Panc1 (cell line): ENCODE measurements at regions not wholly inside any gene's neighbourhood (a gene's known extent, or its start where the extent isn't known, plus 50 kb on each side); places are given as distances from the start of the nearest gene placed in this dataset.

Experiments
- ATAC-seq: fragments of 200-7000 bp; cut with Tn5 transposase; 2 replicates; pipeline ENCODE4 v1.9.1; 2020; ENCODE audit warnings: mild to moderate bottlenecking, moderate library complexity
- BruUV-seq: library from RNA; stranded (reverse); fragments of 400-500 nt; replicated peaks from 2 replicates; lab custom pipeline; 2021; lab: Mats Ljungman, UMichigan
- CTCF ChIA-PET: fragments of 300-600 bp; sonication (Branson Sonifier 250); formaldehyde crosslinking; loops from one replicate; lab custom pipeline; 2022; ENCODE audit warnings: antibody characterized with exemption; lab: Charles Lee
- POLR2A ChIA-PET: fragments of 300-600 bp; sonication (Branson Sonifier 250); formaldehyde crosslinking; loops from one replicate; lab custom pipeline; 2022; ENCODE audit warnings: antibody characterized with exemption; lab: Charles Lee
- DNase-seq: peaks from one replicate; pipeline ENCODE4 v3.0.0-alpha.2; 2010; ENCODE audit warnings: low read depth, low spot score
- H3K27ac ChIP-seq: 2 replicates; pipeline ENCODE4 v1.5.1; 2011; ENCODE audit warnings: mild to moderate bottlenecking, low read length, inconsistent platforms
- H3K27me3 ChIP-seq: fragments of 200-500 bp; sonication (Bioruptor generic); 2 replicates; pipeline ENCODE4 v1.6.0; 2014; ENCODE audit warnings: low read length, inconsistent platforms; ENCODE audit not compliant: control insufficient read depth, insufficient read depth
- H3K36me3 ChIP-seq: fragments of 200-500 bp; sonication (Bioruptor generic); 2 replicates; pipeline ENCODE4 v1.5.1; 2014; ENCODE audit warnings: inconsistent platforms, mild to moderate bottlenecking, low read length, moderate library complexity; ENCODE audit not compliant: control insufficient read depth, insufficient read depth
- H3K4me1 ChIP-seq: 2 replicates; pipeline ENCODE4 v1.5.1; 2011; ENCODE audit warnings: inconsistent platforms, mild to moderate bottlenecking, low read length, moderate library complexity; ENCODE audit not compliant: control insufficient read depth, insufficient read depth
- H3K4me3 ChIP-seq, 2 experiments: 2 replicates each; pipeline ENCODE4 v1.5.1; 2011 to 2012; ENCODE audit warnings: low read depth in 2 of 2, low read length in 2 of 2, mild to moderate bottlenecking in 2 of 2, inconsistent platforms in 1 of 2, moderate library complexity in 1 of 2
- H3K9me3 ChIP-seq: fragments of 200-500 bp; sonication (Bioruptor generic); 2 replicates; pipeline ENCODE4 v1.5.1; 2014; ENCODE audit warnings: low read depth, mild to moderate bottlenecking, inconsistent platforms, low read length, moderate library complexity; ENCODE audit not compliant: control insufficient read depth, insufficient read depth
- POLR2AphosphoS5 ChIP-seq: IDR thresholded peaks from 2 replicates; pipeline ENCODE4 v1.6.1; 2012; ENCODE audit warnings: mild to moderate bottlenecking, low read depth, low read length, moderate library complexity
- SIN3A ChIP-seq: IDR thresholded peaks from 2 replicates; pipeline ENCODE4 v1.6.1; 2012; ENCODE audit warnings: low read depth, mild to moderate bottlenecking, low read length, moderate library complexity, borderline replicate concordance; ENCODE audit not compliant: insufficient read depth
- TCF7L2 ChIP-seq: IDR thresholded peaks from 2 replicates; pipeline ENCODE4 v1.6.1; 2011; ENCODE audit warnings: mild to moderate bottlenecking, low read depth, low read length, inconsistent platforms
- in situ Hi-C: cut with HindIII; loops from 2 replicates; pipeline ENCODE4 v1.10.0; 2016; ENCODE audit warnings: low sequenced_read_pairs, low pct_unique_long_range_greater_than_20kb
- intact Hi-C: fragments of 100-400 bp; cut with micrococcal nuclease; formaldehyde crosslinking; loops from one replicate; pipeline ENCODE4 v1.10.0; 2022; ENCODE audit not compliant: unreplicated experiment
- TF ChIP-seq, protein P1 (sequence below): fragments of 450-650 bp; IDR thresholded peaks from 2 replicates; pipeline ENCODE4 v1.5.1; 2017; ENCODE audit warnings: mild to moderate bottlenecking
- TF ChIP-seq, protein P2 (sequence below), 2 experiments: IDR thresholded peaks; 2 replicates each; pipeline ENCODE4 v1.6.1; 2011 to 2012; ENCODE audit warnings: low read depth in 2 of 2, control low read depth in 1 of 2, low read length in 1 of 2, mild to moderate bottlenecking in 1 of 2, moderate library complexity in 1 of 2; ENCODE audit not compliant: insufficient read depth in 1 of 2

DNA sequence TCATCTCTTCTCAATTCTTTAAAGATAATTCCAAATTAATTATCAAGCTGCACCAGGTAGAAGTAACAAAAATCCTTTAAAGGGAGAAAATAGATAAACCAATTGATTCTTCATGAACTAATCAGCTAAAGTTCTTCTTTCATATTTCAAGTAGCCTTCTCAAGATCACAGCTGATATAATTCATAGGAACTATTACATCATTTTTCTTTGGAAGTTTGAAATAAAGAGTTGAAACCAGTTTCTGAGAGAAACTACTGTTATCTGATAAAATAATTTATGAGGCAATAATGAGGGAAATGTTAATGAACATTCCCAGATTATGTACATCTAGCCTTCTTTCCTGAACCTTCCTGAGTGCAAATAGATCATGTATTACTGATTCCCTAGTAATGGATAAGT, 484.9 kb downstream of the METTL4 start:
- H3K27me3 ChIP-seq, result no peaks in the 10 kb centered on the region
- DNase-seq (no peak), ATAC-seq (no peak)
- TF ChIP-seq, protein P1, sequence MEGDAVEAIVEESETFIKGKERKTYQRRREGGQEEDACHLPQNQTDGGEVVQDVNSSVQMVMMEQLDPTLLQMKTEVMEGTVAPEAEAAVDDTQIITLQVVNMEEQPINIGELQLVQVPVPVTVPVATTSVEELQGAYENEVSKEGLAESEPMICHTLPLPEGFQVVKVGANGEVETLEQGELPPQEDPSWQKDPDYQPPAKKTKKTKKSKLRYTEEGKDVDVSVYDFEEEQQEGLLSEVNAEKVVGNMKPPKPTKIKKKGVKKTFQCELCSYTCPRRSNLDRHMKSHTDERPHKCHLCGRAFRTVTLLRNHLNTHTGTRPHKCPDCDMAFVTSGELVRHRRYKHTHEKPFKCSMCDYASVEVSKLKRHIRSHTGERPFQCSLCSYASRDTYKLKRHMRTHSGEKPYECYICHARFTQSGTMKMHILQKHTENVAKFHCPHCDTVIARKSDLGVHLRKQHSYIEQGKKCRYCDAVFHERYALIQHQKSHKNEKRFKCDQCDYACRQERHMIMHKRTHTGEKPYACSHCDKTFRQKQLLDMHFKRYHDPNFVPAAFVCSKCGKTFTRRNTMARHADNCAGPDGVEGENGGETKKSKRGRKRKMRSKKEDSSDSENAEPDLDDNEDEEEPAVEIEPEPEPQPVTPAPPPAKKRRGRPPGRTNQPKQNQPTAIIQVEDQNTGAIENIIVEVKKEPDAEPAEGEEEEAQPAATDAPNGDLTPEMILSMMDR, result no peak
- no peak for TF ChIP-seq TCF7L2
- TF ChIP-seq, protein P2, sequence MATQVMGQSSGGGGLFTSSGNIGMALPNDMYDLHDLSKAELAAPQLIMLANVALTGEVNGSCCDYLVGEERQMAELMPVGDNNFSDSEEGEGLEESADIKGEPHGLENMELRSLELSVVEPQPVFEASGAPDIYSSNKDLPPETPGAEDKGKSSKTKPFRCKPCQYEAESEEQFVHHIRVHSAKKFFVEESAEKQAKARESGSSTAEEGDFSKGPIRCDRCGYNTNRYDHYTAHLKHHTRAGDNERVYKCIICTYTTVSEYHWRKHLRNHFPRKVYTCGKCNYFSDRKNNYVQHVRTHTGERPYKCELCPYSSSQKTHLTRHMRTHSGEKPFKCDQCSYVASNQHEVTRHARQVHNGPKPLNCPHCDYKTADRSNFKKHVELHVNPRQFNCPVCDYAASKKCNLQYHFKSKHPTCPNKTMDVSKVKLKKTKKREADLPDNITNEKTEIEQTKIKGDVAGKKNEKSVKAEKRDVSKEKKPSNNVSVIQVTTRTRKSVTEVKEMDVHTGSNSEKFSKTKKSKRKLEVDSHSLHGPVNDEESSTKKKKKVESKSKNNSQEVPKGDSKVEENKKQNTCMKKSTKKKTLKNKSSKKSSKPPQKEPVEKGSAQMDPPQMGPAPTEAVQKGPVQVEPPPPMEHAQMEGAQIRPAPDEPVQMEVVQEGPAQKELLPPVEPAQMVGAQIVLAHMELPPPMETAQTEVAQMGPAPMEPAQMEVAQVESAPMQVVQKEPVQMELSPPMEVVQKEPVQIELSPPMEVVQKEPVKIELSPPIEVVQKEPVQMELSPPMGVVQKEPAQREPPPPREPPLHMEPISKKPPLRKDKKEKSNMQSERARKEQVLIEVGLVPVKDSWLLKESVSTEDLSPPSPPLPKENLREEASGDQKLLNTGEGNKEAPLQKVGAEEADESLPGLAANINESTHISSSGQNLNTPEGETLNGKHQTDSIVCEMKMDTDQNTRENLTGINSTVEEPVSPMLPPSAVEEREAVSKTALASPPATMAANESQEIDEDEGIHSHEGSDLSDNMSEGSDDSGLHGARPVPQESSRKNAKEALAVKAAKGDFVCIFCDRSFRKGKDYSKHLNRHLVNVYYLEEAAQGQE (IDR thresholded peaks at IDR 0.05; ENCODE audit: insufficient read depth in 1 of 2, low read depth in 2 of 2, low read length in 1 of 2), result no peak
- TF ChIP-seq SIN3A, result no peak
- no peaks in the 10 kb centered on the region for H3K36me3 ChIP-seq
- no peak overlapping the region for H3K27ac ChIP-seq
- ChIA-PET POLR2A (no interaction called here), CTCF (interaction anchor here (0.6 kb wide), 1 partner anchor 19 kb away, joined by 6 read pairs; no protein-coding TSS in a partner anchor)
- H3K4me3 ChIP-seq, result no peak overlapping the region
- in situ Hi-C loops (no loop called here), intact Hi-C loops (no loop called here)
- no peaks in the 10 kb centered on the region for H3K4me1 ChIP-seq
- BruUV-seq, result no TSS peak
- H3K9me3 ChIP-seq, result no peaks in the 10 kb centered on the region

DNA sequence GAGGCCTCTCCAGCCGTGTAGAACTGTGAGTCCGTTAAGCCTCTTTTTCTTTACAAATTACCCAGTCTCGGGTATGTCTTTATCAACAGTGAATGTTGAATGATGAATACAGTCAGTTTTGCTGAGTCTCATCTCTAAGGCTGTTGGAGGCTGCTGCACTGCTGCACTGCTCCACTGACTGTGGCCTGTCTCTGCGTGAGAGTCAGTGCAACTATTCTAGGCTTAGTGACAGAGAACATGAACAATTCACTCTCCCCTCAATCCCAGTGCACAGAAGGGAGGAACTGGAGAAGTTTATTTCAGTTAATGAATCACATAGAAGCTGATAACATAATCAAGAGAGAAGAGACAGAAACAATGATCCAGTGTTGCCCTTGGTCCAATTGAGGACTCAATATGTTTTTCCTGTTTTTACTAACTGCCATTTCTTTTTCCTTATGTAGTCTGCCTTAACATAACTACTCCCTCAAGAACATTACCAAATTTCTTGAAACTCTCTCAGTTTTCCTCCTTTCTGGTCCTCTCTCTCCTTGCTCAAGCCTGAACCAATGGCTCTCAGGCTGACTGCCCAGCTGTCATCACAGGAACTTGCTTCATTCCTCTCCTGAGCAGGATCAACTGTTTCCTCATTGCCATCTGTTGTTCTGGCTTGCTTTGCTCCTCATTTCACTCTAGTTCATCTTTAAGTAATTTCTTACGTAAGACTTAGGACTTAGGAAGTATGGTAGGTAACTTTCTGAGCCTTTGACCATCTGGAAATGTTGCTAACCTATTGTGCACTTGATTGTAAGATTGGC, 483.2 kb downstream of the METTL4 start:
- Histone ChIP-seq H3K27me3 (no peaks in the 10 kb centered on the region), H3K27ac (no peak overlapping the region), H3K36me3 (no peaks in the 10 kb centered on the region), H3K9me3 (no peaks in the 10 kb centered on the region), H3K4me3 (no peak overlapping the region), H3K4me1 (no peaks in the 10 kb centered on the region)
- ATAC-seq (no peak), DNase-seq (no peak)
- BruUV-seq, result no TSS peak
- in situ Hi-C loops (no loop called here), intact Hi-C loops (no loop called here)
- TF ChIP-seq, protein P1, result no peak
- TF ChIP-seq TCF7L2 (no peak), SIN3A (no peak), POLR2AphosphoS5 (no peak)
- TF ChIP-seq, protein P2 (IDR thresholded peaks at IDR 0.05; ENCODE audit: insufficient read depth in 1 of 2, low read depth in 2 of 2, low read length in 1 of 2), result no peak
- POLR2A ChIA-PET, result no interaction called here
- CTCF ChIA-PET, result no interaction called here
